Inferior parietal cortex (tissue), 1 donor: ENCODE measurements at regions not wholly inside any gene's neighbourhood (a gene's known extent, or its start where the extent isn't known, plus 50 kb on each side); places are given as distances from the start of the nearest gene placed in this dataset.

Experiments
- DNase-seq: peaks from one replicate; pipeline ENCODE4 v3.0.0-alpha.2; 2016; ENCODE audit errors: extremely low spot score

GRCh38 chr10:113441686-113442270 lies 111.1 kb upstream of the HABP2 start:
- DNase-seq: no peak

- DNase-seq: no peak
These were observed 110.5 kb upstream of the HABP2 start for GRCh38 chr10:113442336-113442735.

GRCh38 chr10:113443141-113443925 lies 109.5 kb upstream of the HABP2 start:
- no peak for DNase-seq

- no peak for DNase-seq
These were observed 108.0 kb upstream of the HABP2 start for GRCh38 chr10:113444766-113445365.

GRCh38 chr10:113445736-113446135 lies 107.1 kb upstream of the HABP2 start:
- no peak for DNase-seq

- no peak for DNase-seq
These were observed 106.1 kb upstream of the HABP2 start for GRCh38 chr10:113446739-113447138.

GRCh38 chr10:113447278-113447677 lies 105.6 kb upstream of the HABP2 start:
- DNase-seq: no peak

GRCh38 chr10:113449006-113449695 lies 103.7 kb upstream of the HABP2 start:
- no peak for DNase-seq

GRCh38 chr10:113450046-113450804 lies 102.6 kb upstream of the HABP2 start:
- no peak for DNase-seq

GRCh38 chr10:113450906-113451305 lies 101.9 kb upstream of the HABP2 start:
- no peak for DNase-seq

GRCh38 chr10:113452146-113452845 lies 100.6 kb upstream of the HABP2 start:
- no peak for DNase-seq

- DNase-seq: no peak
These were observed 99.5 kb upstream of the HABP2 start for GRCh38 chr10:113453351-113453750.

- DNase-seq: peak; percentile 45
These were observed 98.4 kb upstream of the HABP2 start for GRCh38 chr10:113454341-113455061.

GRCh38 chr10:113455947-113456346 lies 96.9 kb upstream of the HABP2 start:
- DNase-seq: no peak

GRCh38 chr10:113456741-113457140 lies 96.1 kb upstream of the HABP2 start:
- DNase-seq: no peak

- DNase-seq: no peak
These were observed 95.4 kb upstream of the HABP2 start for GRCh38 chr10:113457408-113457807.

- no peak for DNase-seq
These were observed 94.4 kb upstream of the HABP2 start for GRCh38 chr10:113458451-113458850.

- DNase-seq: no peak
These were observed 93.9 kb upstream of the HABP2 start for GRCh38 chr10:113458944-113459343.

- DNase-seq: no peak
These were observed 93.1 kb upstream of the HABP2 start for GRCh38 chr10:113459626-113460280.

GRCh38 chr10:113463083-113463482 lies 89.8 kb upstream of the HABP2 start:
- no peak for DNase-seq
